ENCODE measurements at regions not wholly inside any gene's neighbourhood (a gene's known extent, or its start where the extent isn't known, plus 50 kb on each side); places are given as distances from the start of the nearest gene placed in this dataset.
"Not testable (repeated sequence)": the region's sequence is repeated elsewhere in the genome, so short reads cannot be mapped to it uniquely, and the experiment has no call there.

GRCh38 chr22:11341387-11342068, 4186.5 kb upstream of the OR11H1 start:
- in situ Hi-C loops (cut with MboI; ENCODE audit: low pct_unique_long_range_greater_than_20kb, low sequenced_read_pairs); DNase-seq: not testable (repeated sequence)

GRCh38 chr22:11351181-11351580, 4176.8 kb upstream of the OR11H1 start:
- DNase-seq; in situ Hi-C loops (cut with MboI; ENCODE audit: low pct_unique_long_range_greater_than_20kb, low sequenced_read_pairs): not testable (repeated sequence)

GRCh38 chr22:11352287-11352686, 4175.7 kb upstream of the OR11H1 start:
- DNase-seq; in situ Hi-C loops (cut with MboI; ENCODE audit: low pct_unique_long_range_greater_than_20kb, low sequenced_read_pairs): not testable (repeated sequence)

GRCh38 chr22:11360632-11361031, 4167.4 kb upstream of the OR11H1 start:
- DNase-seq = no peak
- in situ Hi-C loops (cut with MboI; ENCODE audit: low pct_unique_long_range_greater_than_20kb, low sequenced_read_pairs) = no loop called here

- DNase-seq; in situ Hi-C loops (cut with MboI; ENCODE audit: low pct_unique_long_range_greater_than_20kb, low sequenced_read_pairs): not testable (repeated sequence)
Measured at GRCh38 chr22:11361496-11361895, 4166.5 kb upstream of the OR11H1 start.

- DNase-seq; in situ Hi-C loops (cut with MboI; ENCODE audit: low pct_unique_long_range_greater_than_20kb, low sequenced_read_pairs): not testable (repeated sequence)
Measured at GRCh38 chr22:11369612-11370307, 4158.2 kb upstream of the OR11H1 start.

GRCh38 chr22:11370311-11370710, 4157.7 kb upstream of the OR11H1 start:
- DNase-seq; in situ Hi-C loops (cut with MboI; ENCODE audit: low pct_unique_long_range_greater_than_20kb, low sequenced_read_pairs): not testable (repeated sequence)

All from KBM-7 (cell line).